GM21515 (cell line): ENCODE measurements at regions not wholly inside any gene's neighbourhood (a gene's known extent, or its start where the extent isn't known, plus 50 kb on each side); places are given as distances from the start of the nearest gene placed in this dataset.

Source experiments
- ATAC-seq: cut with Tn5 transposase; IDR thresholded peaks from one replicate; pipeline ENCODE4 v1.9.1; 2021; ENCODE audit not compliant: unreplicated experiment

GRCh38 chr1:25061261-25061995 is 131.4 kb upstream of the RUNX3 start:
- no peak for ATAC-seq

GRCh38 chr1:25057188-25057587 is 127.1 kb upstream of the RUNX3 start:
- ATAC-seq, result no peak

GRCh38 chr1:25056536-25056935 is 126.5 kb upstream of the RUNX3 start:
- ATAC-seq, result no peak

- ATAC-seq, result no peak
Measured at GRCh38 chr1:25055961-25056360, 125.9 kb upstream of the RUNX3 start.

GRCh38 chr1:25055324-25055780 is 125.3 kb upstream of the RUNX3 start:
- ATAC-seq, result no peak

- no peak for ATAC-seq
Measured at GRCh38 chr1:25054526-25055323, 124.6 kb upstream of the RUNX3 start.

- ATAC-seq, result no peak
Measured at GRCh38 chr1:25053576-25054250, 123.6 kb upstream of the RUNX3 start.

GRCh38 chr1:25051906-25052305 is 121.8 kb upstream of the RUNX3 start:
- ATAC-seq, result no peak

- no peak for ATAC-seq
Measured at GRCh38 chr1:25051504-25051903, 121.4 kb upstream of the RUNX3 start.

- no peak for ATAC-seq
Measured at GRCh38 chr1:25050165-25050564, 120.1 kb upstream of the RUNX3 start.

- no peak for ATAC-seq
Measured at GRCh38 chr1:25049190-25049589, 119.1 kb upstream of the RUNX3 start.

GRCh38 chr1:25048728-25049127 is 118.7 kb upstream of the RUNX3 start:
- no peak for ATAC-seq

GRCh38 chr1:25047506-25048240 is 117.6 kb upstream of the RUNX3 start:
- no peak for ATAC-seq

GRCh38 chr1:25046194-25046532 is 116.1 kb upstream of the RUNX3 start:
- ATAC-seq, result no peak

- no peak for ATAC-seq
Measured at GRCh38 chr1:25045480-25046193, 115.6 kb upstream of the RUNX3 start.

- no peak for ATAC-seq
Measured at GRCh38 chr1:25043228-25043580, 113.1 kb upstream of the RUNX3 start.

- ATAC-seq, result no peak
Measured at GRCh38 chr1:25042331-25043227, 112.5 kb upstream of the RUNX3 start.

GRCh38 chr1:25041916-25042315 is 111.8 kb upstream of the RUNX3 start:
- no peak for ATAC-seq

- no peak for ATAC-seq
Measured at GRCh38 chr1:25040122-25040685, 110.1 kb upstream of the RUNX3 start.
